MG63 (cell line): ENCODE measurements at regions not wholly inside any gene's neighbourhood (a gene's known extent, or its start where the extent isn't known, plus 50 kb on each side); places are given as distances from the start of the nearest gene placed in this dataset.
"Not testable (repeated sequence)": the region's sequence is repeated elsewhere in the genome, so short reads cannot be mapped to it uniquely, and the experiment has no call there.

Experiments used
- DNase-seq: peaks from one replicate; pipeline ENCODE4 v3.0.0-alpha.2; 2020
- H3K27me3 ChIP-seq: fragments of 250-450 bp; sonication (Bioruptor Pico); 2 replicates; pipeline ENCODE4 v1.5.1; 2020; ENCODE audit warnings: mild to moderate bottlenecking, moderate library complexity
- H3K36me3 ChIP-seq: fragments of 250-450 bp; sonication (Bioruptor Pico); 2 replicates; pipeline ENCODE4 v1.5.1; 2020; ENCODE audit warnings: mild to moderate bottlenecking, moderate library complexity
- H3K4me3 ChIP-seq: fragments of 250-450 bp; sonication (Bioruptor Pico); 2 replicates; pipeline ENCODE4 v1.5.1; 2020; ENCODE audit warnings: mild to moderate bottlenecking, moderate library complexity
- H3K9me3 ChIP-seq: fragments of 250-450 bp; sonication (Bioruptor Pico); 2 replicates; pipeline ENCODE4 v1.5.1; 2020; ENCODE audit warnings: mild to moderate bottlenecking, moderate library complexity

- H3K36me3 ChIP-seq, DNase-seq, H3K4me3 ChIP-seq, H3K9me3 ChIP-seq, H3K27me3 ChIP-seq: not testable (repeated sequence)
Measured at GRCh38 chr1:145553795-145554194, 54.0 kb upstream of the GPR89A start.

GRCh38 chr1:145545055-145545454 lies 62.7 kb upstream of the GPR89A start:
- Histone ChIP-seq H3K4me3 (no peak overlapping the region), H3K9me3 (no peaks in the 10 kb centered on the region), H3K36me3 (no peaks in the 10 kb centered on the region), H3K27me3 (no peaks in the 10 kb centered on the region; the same call in 1 of the 2 replicates)
- DNase-seq = no peak

GRCh38 chr1:145541685-145542084 lies 66.1 kb upstream of the GPR89A start:
- H3K9me3 ChIP-seq, H3K36me3 ChIP-seq, H3K4me3 ChIP-seq, H3K27me3 ChIP-seq, DNase-seq: not testable (repeated sequence)

- H3K4me3 ChIP-seq, H3K9me3 ChIP-seq, H3K36me3 ChIP-seq, H3K27me3 ChIP-seq: not testable (repeated sequence)
- peak; percentile 73 for DNase-seq
Measured at GRCh38 chr1:145541246-145541645, 66.5 kb upstream of the GPR89A start.

- H3K36me3 ChIP-seq, H3K4me3 ChIP-seq, DNase-seq, H3K27me3 ChIP-seq, H3K9me3 ChIP-seq: not testable (repeated sequence)
Measured at GRCh38 chr1:145538118-145538882, 69.5 kb upstream of the GPR89A start.

- H3K4me3 ChIP-seq, H3K36me3 ChIP-seq, H3K27me3 ChIP-seq, DNase-seq, H3K9me3 ChIP-seq: not testable (repeated sequence)
Measured at GRCh38 chr1:145537003-145537402, 70.8 kb upstream of the GPR89A start.

GRCh38 chr1:145535461-145535860 lies 72.3 kb upstream of the GPR89A start:
- peak; percentile 14 for DNase-seq
- H3K27me3 ChIP-seq, H3K9me3 ChIP-seq, H3K4me3 ChIP-seq, H3K36me3 ChIP-seq: not testable (repeated sequence)

- not testable (repeated sequence) for H3K9me3 ChIP-seq, H3K27me3 ChIP-seq, H3K4me3 ChIP-seq, DNase-seq, H3K36me3 ChIP-seq
Measured at GRCh38 chr1:145528068-145528564, 79.7 kb upstream of the GPR89A start.

- not testable (repeated sequence) for DNase-seq, H3K27me3 ChIP-seq, H3K4me3 ChIP-seq, H3K36me3 ChIP-seq, H3K9me3 ChIP-seq
Measured at GRCh38 chr1:145520159-145520558, 87.6 kb upstream of the GPR89A start.

GRCh38 chr1:145519302-145519701 lies 88.5 kb upstream of the GPR89A start:
- not testable (repeated sequence) for H3K4me3 ChIP-seq, H3K36me3 ChIP-seq, DNase-seq, H3K9me3 ChIP-seq, H3K27me3 ChIP-seq

GRCh38 chr1:145513017-145513416 lies 87.6 kb upstream of the NBPF20 start:
- not testable (repeated sequence) for H3K36me3 ChIP-seq, H3K27me3 ChIP-seq, DNase-seq, H3K9me3 ChIP-seq, H3K4me3 ChIP-seq

GRCh38 chr1:145508053-145508452 lies 82.7 kb upstream of the NBPF20 start:
- not testable (repeated sequence) for H3K4me3 ChIP-seq, DNase-seq, H3K27me3 ChIP-seq, H3K9me3 ChIP-seq, H3K36me3 ChIP-seq

GRCh38 chr1:145505663-145506647 lies 80.6 kb upstream of the NBPF20 start:
- not testable (repeated sequence) for H3K9me3 ChIP-seq, H3K27me3 ChIP-seq, H3K4me3 ChIP-seq, H3K36me3 ChIP-seq, DNase-seq

- DNase-seq, H3K4me3 ChIP-seq, H3K27me3 ChIP-seq, H3K9me3 ChIP-seq, H3K36me3 ChIP-seq: not testable (repeated sequence)
Measured at GRCh38 chr1:145504834-145505413, 79.5 kb upstream of the NBPF20 start.

- H3K4me3 ChIP-seq, H3K9me3 ChIP-seq, H3K27me3 ChIP-seq, H3K36me3 ChIP-seq, DNase-seq: not testable (repeated sequence)
Measured at GRCh38 chr1:145504310-145504709, 78.9 kb upstream of the NBPF20 start.

GRCh38 chr1:145500251-145500650 lies 74.8 kb upstream of the NBPF20 start:
- not testable (repeated sequence) for H3K36me3 ChIP-seq, H3K4me3 ChIP-seq, H3K9me3 ChIP-seq, DNase-seq, H3K27me3 ChIP-seq
